ENCODE measurements at regions not wholly inside any gene's neighbourhood (a gene's known extent, or its start where the extent isn't known, plus 50 kb on each side); places are given as distances from the start of the nearest gene placed in this dataset.
A peak's percentile ranks its signal among the peaks of the same experiment; 100 is the strongest.

DNA sequence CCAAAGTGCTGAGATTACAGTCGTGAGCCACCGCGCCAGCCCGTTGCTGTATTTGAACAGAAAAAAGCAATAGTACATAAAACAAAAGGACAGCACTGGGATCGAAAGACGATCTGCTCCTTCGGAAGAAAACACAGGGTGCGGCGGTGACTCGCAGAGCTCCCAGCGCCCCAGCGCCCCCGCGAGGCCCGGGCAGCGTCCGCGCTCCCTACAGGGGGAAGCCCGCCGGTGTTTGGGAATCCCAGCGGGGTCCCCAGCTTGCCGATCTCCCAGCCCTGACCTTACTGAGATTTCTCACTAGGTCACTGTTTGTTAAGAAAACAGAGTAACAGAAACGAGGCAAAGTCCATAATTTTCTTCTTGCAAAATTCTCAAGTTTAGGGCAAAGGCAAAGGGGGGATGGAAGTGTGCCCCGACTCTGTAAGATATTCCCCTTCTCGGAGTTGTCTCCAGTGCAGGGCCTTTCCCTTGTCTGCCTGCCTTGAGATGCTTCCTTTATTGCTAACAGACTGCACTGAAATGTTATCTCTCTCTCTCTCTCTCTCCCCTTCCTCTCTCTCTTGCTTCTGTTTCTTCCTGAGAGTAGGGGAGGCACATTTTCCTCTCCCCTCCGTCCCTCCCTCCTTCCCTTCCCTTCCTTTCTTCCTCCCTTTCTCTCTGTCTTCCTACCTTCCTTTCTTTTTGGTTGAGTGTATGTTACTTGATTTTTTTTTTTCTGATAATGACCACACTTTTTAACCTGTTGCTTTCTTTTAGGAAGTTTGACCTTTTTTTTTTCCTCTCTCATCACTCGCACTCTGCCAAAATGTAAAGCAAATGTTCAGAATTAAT lies 91.9 kb downstream of the TMEM30B start:
- H3K4me3 ChIP-seq (replicated peaks in 1 of 2; ENCODE audit: low read depth in 2 of 2, low read length in 2 of 2), result peak overlapping the region; percentile 31 to 51
- TF ChIP-seq, protein P1, sequence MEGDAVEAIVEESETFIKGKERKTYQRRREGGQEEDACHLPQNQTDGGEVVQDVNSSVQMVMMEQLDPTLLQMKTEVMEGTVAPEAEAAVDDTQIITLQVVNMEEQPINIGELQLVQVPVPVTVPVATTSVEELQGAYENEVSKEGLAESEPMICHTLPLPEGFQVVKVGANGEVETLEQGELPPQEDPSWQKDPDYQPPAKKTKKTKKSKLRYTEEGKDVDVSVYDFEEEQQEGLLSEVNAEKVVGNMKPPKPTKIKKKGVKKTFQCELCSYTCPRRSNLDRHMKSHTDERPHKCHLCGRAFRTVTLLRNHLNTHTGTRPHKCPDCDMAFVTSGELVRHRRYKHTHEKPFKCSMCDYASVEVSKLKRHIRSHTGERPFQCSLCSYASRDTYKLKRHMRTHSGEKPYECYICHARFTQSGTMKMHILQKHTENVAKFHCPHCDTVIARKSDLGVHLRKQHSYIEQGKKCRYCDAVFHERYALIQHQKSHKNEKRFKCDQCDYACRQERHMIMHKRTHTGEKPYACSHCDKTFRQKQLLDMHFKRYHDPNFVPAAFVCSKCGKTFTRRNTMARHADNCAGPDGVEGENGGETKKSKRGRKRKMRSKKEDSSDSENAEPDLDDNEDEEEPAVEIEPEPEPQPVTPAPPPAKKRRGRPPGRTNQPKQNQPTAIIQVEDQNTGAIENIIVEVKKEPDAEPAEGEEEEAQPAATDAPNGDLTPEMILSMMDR (IDR thresholded peaks at IDR 0.05; ENCODE audit: low read depth, low read length), result peak; percentile 73
- peak; percentile 81 to 82 for DNase-seq (ENCODE audit: low read depth in 2 of 2)

DNA sequence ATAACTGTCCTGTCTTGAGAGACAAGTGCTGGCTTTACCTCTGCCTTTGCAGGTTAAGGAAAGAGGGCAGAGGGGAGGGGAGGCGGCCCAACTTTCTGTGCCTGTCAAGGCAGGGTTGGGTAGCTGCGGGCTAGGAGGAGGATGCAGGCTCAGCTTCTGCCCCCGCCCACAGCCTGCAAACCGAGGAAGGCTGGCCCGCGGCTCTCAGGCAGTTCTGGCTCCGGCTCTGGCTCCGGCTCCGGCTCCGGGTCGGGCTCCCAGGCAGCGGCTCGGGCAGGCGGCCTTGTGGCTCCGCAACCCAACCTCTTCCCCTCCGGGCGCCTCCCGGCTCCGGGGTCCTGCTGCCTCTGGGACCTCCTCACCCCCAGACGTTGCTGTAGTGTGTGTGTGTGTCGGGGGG lies 92.9 kb downstream of the TMEM30B start:
- peak; percentile 51 to 55 for DNase-seq (ENCODE audit: low read depth in 2 of 2)
- peak overlapping the region in 1 of 2 donors; percentile 51 for H3K4me3 ChIP-seq (replicated peaks in 1 of 2; ENCODE audit: low read depth in 2 of 2, low read length in 2 of 2)
- TF ChIP-seq, protein P1 (IDR thresholded peaks at IDR 0.05; ENCODE audit: low read depth, low read length), result no peak

DNA sequence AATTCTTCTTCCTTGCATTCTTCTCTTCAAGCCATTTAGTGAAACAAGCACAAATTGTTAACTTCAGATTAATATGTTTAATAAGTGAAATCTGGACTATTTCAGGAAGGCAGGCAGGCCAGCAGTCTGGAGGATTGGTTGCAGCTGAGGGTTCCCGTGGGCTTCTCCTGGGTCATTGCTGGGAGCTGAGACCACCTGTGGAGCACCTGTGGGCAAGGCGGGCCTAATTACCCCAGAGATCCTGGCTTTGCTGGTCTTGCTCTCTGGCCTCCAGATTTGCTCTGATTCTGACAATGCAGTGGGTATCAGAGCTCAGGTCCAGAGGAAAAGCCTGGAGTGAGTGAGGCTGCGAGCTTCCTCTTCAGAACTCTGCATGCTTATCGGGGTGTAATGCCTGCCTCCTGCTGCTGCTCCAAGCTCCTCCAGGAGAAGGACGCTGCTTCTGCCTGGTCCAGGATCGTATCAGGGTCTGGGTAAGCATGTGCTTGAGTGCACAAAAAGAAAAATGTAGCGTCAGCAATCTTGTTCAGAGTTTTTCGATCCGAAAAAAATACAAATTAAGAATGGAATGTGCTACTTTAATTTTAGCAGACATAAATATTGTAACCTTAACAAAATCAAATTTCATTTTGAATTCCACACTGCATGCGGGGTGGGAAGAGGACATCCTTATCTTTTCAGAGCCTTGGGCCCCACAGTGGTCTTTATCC lies 93.8 kb downstream of the TMEM30B start:
- DNase-seq (ENCODE audit: low read depth in 2 of 2), result no peak
- H3K4me3 ChIP-seq (replicated peaks in 1 of 2; ENCODE audit: low read depth in 2 of 2, low read length in 2 of 2), result no peak overlapping the region
- TF ChIP-seq, protein P1 (IDR thresholded peaks at IDR 0.05; ENCODE audit: low read depth, low read length), result no peak

DNA sequence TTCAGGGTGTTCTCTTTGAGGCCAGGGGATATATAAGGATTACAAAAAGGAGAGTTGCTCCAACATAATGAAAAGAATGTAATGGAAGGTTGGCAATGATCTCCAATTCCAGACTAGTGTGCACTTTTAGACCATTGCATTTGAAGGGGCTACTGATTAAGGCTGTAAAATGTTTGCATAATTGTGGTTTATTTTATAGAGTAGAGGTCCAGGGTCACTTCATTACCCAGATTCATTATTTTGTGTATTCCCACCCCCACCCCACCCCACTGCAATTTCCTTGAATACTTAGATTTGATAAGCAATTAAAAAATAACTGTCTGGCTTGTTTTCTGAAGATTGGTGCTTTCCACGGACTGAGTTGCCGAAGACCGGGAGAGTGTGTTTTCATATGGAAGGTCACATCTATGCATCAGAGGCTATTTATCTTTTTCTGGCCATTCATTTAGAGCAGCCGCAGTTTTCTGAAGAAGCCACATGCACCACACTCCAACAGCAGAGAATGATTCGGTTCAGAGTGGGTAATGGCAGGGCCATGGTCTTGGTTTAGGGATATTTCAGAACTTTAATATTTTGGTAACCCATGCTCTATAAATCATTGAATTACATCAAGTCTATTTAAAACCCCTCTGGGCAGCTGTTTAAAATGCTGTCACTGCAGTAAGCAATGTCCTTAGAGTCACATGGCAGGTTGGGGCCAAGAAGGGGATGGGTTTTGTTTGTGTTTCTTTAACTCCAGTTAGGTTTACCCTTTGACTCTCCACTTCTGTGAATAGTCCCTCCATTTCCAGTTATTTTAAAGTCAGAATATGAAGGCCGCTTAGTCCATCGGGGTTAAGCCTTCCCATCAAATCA lies 94.6 kb downstream of the TMEM30B start:
- no peak for DNase-seq (ENCODE audit: low read depth in 2 of 2)
- TF ChIP-seq, protein P1 (IDR thresholded peaks at IDR 0.05; ENCODE audit: low read depth, low read length), result no peak
- H3K4me3 ChIP-seq (replicated peaks in 1 of 2; ENCODE audit: low read depth in 2 of 2, low read length in 2 of 2), result no peak overlapping the region

DNA sequence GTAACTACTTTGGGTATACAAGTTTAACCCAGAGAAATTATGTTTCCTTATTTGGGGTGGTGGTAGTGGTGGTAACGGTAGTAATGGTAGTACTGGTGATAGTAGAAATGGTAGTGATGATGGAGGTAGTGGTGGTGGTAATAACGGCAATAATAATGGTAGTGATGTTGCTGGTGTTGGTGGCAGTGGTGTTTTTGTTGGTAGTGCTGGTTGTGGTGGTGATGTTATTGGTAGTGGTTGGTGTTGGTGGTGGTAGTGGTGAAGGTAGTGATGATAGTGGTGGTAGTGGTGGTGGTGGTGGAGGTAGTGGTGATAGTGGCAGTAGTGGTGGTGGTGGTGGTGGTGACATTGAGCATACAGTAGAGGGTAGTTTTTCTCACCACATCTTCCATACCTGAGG lies 95.6 kb downstream of the TMEM30B start:
- TF ChIP-seq, protein P1 (IDR thresholded peaks at IDR 0.05; ENCODE audit: low read depth, low read length), result no peak
- DNase-seq (ENCODE audit: low read depth in 2 of 2), result no peak
- no peak overlapping the region for H3K4me3 ChIP-seq (replicated peaks in 1 of 2; ENCODE audit: low read depth in 2 of 2, low read length in 2 of 2)

DNA sequence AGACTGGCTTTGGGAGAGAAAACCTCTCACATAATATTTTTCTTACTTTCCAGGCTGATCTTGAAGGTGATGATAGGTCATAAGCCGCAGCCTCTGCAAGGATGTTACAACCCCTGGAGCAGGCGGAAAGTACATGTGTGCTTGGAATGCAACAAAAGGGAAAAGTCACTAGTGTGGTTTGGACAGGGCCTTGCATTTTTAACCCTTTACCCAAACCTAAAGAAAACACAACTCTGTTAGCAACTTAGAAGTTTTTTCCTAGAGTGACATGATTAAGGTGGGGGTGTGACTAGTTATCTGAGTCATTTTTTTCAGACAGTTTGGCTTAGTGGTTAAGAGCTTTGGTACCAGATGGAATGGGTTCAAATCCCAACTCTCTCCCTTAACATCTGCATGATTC lies 97.0 kb downstream of the TMEM30B start:
- TF ChIP-seq, protein P1 (IDR thresholded peaks at IDR 0.05; ENCODE audit: low read depth, low read length), result no peak
- peak; percentile 89 to 96 for DNase-seq (ENCODE audit: low read depth in 2 of 2)
- H3K4me3 ChIP-seq (replicated peaks in 1 of 2; ENCODE audit: low read depth in 2 of 2, low read length in 2 of 2), result no peak overlapping the region

Measured in cardiac fibroblast (primary cell).